ENCODE measurements at regions not wholly inside any gene's neighbourhood (a gene's known extent, or its start where the extent isn't known, plus 50 kb on each side); places are given as distances from the start of the nearest gene placed in this dataset.

GRCh38 chr2:238793801-238794449, 54.0 kb upstream of the TWIST2 start:
- DNase-seq: no peak

GRCh38 chr2:238796223-238796885, 51.5 kb upstream of the TWIST2 start:
- no peak for DNase-seq

GRCh38 chr2:238797537-238797936, 50.3 kb upstream of the TWIST2 start:
- no peak for DNase-seq

Data from NCI-H1092 treated with DMSO at 0.1 percent for 48 hours (cell line).